ENCODE measurements at regions not wholly inside any gene's neighbourhood (a gene's known extent, or its start where the extent isn't known, plus 50 kb on each side); places are given as distances from the start of the nearest gene placed in this dataset.
A peak's percentile ranks its signal among the peaks of the same experiment; 100 is the strongest.

DNA sequence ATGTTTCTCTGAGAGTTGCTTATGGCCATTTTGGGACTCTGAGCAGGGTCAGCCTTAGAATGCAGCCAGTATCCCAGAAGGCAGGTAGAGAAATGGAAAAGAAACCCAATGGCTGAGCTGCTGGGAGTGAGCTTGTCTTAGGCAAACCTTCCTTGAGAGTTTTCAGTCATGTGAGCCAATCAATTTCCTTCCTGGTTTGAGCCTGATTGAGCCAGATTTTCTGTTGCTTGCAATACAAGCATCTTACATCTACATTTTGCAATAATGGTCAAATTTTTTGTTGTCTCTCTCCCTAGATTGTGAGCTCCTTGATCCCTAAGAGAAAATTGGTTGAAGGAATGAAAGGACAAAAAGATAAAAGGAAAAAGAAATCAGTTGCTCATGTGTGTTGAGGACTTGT is 155.3 kb downstream of the SNX18 start:
- no peak for DNase-seq

DNA sequence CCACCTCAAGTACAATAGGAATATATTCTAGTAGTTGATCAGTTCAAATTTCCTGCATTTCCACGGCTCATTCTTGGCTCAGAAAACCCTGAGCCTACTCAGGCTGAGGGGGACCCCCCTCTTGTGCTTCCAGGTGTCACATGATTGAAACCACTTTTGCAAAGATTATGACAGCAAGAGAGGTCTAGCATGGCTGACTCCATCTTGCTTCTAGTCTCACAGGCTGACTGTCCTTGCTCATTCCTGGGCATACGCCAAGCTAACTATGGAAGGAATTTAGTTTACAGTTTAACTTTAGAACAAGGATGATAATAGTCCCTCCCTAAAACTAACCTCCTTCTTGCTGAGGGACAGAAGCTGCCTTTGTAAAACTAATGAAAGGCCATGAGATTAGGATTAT is 154.1 kb downstream of the SNX18 start:
- DNase-seq = no peak

DNA sequence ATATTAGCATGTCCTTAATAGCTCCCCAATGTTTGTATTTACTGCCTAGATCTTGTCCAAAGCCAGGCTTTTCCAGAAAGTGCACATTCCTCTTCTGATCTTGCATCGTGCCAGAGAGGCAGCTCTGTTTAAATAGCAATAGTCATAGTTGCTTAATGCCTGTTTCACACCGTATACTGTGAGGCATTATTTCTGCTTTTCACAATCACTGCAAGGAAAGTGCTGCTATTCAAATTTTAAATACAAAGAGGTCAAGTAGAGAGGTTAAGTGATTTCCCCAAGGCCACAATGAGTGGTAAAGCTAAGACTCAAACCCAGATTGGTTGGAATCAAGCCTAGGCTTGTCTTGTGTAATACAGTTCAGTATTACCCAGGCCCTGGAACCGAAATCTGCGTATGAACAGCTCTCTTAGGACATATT is 153.6 kb downstream of the SNX18 start:
- no peak for DNase-seq

DNA sequence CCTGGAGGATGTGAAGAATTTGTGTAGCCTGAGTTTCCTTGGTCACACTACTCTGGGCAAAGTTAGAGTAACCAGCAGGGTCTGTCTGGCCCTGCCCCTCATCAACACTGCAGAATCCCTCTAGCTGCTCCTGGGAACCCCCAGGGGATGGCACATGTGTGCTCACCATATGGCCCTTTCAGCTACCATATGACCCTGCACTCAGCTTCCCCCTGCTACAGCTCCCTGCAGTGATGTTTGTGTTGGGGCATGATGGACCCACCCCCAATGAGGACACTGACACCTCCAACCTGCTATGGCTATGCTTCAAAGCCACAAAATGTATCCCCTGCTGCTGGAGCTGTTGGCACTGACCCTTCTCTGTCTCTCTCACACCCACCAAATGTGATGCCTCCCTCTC is 152.7 kb downstream of the SNX18 start:
- DNase-seq = no peak

DNA sequence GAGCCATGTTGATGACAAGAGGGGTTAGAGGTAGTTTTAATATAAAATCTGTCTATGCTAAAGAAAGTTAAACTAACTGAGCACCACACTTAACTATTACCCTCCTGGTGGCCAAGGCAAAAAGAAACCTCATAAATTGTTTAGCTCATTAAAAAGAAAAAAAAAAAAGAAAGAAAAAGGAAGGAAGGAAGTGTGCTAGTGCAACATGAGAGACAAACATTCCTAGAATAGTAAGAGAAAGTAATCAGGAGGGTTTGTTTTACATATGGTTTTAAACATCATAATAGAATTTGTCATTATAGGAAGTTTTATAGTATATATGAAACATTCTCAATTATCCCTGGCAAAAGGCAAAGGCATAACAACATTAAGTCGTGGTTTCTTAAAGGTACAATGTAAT is 152.3 kb downstream of the SNX18 start:
- no peak for DNase-seq

DNA sequence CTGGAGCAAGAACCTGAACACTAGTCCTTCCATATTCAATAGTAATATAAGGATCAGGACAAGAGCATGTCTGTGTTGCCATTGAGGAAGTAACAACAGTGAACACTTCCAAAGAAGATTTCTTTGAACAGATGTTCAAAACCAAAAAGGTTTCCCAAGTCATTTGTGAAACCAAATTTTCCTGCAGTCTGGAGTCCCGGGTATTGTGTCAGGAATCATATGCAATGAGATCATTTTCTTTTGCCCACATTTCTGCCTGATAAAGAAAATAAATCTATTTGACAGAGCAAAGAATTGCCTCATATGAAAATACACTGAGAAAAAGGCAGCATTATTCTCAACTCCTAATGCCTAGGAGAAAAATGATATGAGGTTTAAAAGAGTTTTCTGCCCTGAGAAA is 151.7 kb downstream of the SNX18 start:
- DNase-seq = no peak

DNA sequence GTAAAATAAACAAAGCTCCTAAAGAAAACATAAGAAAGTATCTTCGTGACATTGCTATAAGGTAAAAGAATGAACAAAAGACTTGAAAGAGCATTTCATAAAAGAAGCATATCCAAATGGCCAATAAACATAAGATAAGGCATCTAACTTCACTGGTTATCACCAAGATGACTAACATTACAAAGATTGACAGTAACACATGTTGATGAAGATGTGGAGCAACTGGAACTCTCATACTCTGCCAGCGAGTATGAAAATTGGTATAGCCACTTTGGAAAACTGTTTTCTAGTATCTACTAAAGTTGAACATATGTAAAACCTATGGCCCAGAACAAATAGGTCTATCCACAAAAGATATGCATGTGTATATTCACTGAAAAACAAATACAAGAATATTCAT is 150.5 kb downstream of the SNX18 start:
- no peak for DNase-seq

DNA sequence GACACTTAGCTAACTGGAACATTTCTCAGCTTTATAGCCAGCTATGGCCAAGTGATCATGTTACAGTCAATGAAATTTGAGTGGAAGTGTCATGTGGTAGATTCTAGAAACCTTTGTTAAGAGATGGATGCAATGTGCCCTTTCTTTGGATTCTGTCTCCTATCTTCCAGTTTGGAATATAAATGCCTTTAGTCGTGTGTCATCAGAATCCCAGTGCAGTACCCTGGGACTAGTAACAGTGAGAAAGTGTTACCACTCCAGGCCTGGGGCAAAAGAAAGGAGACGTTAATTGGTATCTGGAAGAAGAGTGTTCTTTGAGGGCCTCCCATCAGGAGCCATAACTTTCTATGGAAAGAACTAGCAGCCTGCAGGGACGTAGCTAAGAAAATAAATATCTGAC is 149.6 kb downstream of the SNX18 start:
- DNase-seq = no peak

DNA sequence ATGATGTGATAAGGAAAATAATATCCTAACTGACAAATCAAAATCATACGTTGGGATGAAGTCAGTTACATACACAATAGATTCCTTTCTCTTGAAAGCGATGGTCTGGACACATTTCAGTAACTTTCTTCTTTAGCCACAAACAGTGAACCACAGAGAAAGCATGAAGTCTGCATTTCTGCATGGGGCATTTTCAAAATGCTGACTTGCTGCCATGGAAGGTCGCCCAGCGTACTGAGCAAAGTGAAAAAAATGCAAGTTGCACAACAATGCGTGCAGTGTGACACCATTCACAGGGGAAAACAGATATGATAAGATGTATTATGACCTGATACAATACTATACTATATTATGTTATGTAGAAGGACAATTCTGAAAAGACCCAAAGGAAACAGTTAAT is 146.3 kb downstream of the SNX18 start:
- DNase-seq = no peak

DNA sequence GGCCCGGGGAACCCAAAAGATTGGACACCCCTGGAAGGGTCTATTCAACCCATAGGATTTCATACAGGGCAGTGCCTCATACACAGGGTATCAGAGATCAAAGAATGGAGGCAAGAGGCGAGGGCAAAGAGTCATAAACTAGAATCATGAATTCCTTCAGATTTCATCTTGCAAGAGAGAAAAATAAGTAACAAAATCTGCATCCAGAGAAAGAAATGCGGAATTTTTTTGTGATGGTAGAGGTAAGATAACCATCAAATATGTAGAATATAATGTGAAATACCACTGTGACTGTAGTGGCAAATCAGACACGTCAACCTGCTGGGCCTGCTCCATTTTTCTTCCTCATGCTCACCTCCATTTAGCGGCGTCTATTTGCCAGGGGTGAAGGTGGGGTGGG is 143.6 kb downstream of the SNX18 start:
- no peak for DNase-seq

DNA sequence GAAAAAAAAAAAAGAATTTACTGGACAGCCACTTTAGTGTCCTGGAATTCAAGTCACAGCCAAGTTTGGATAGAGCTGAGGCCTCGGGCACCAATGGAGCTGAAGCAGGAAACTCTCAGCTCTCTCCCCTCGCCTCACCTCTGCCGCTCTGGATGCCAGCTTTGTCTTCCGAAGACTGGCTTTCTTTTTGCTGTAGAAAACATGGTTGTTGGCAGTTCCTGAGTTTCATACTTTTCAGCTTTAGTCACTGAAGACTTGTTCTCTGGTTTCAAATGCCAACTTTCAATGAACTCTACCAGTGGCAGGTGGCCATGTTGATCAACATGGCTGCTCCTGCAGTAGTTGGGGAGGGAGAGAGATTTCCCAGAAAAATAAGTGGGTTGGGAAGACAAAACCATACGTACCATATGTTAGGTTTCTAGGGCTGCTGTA is 142.2 kb downstream of the SNX18 start:
- DNase-seq = no peak

DNA sequence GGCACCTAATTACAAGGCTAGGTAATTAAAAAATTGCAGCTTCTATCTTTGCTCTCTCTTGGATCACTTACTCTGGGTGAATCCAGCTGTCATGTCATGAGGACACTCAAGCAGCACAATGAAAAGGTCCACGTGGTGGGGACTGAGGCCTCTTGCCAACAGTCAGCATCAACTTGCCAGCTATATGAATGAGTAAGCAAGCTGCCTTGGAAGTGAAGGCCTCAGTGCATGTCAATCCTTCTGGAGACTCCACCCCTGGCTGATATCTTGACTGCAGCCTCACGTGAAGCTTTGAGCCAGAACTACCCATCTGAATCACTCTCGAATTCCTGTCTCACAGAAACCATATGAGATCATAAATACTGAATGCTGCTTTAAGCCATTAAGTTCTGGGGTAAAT is 140.5 kb downstream of the SNX18 start:
- no peak for DNase-seq

DNA sequence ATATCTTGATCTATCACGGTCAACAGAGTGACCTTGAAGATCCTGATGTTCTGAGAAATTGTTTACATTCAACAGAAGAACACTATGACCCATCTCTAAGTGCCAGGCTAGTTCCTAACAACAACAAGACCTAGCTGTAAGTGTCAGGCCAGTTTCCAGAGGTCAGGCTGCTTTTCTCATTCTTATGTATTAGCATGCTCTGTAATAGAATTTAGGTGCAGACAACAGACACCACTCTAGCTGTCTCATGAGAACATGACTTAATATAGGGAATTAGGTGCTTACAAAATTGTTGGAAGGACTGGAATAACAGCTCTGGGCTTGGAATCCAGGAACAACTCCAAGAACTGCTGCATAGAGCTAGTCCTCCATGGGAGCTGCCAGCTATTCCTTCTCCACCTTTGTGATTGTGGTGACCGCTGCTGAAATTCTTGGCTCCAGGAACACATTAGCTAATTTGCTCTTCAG is 138.7 kb downstream of the SNX18 start:
- DNase-seq = no peak

DNA sequence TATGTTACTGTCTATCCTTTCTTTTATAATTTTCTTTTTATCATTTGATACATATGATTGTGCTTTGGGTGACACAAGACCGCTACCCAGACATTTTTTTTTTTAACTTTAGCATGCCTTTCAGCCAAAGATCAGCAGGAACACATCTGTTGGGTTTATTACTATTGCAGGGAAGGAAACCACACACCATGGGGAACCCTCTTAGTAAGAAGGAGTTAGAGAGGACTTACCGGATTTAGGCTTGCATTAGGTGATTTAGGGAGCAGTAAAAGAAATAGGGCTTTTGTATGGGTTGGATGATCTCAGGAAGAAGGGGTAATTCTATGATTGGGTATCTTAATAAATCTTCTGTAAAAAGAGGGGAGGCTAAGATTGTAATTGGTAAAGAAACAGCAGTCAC is 138.2 kb downstream of the SNX18 start:
- no peak for DNase-seq

DNA sequence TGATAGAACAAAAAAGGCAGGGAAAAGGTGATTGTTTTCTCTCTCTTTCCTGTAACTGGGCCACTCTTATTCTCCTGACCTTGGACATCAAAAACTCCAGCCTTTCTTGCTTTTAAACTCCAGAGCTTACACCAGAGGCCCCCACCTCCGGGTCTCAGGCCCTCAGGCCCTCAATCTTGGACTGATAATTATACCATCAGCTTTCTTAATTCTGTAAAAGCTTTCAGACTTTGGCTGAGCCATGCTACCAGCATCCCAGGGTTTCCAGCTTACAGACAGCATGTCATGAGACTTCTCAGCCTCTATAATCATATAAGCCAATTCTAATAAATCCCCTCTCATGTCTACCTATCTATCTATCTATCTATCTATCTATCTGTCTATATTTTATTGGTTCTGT is 137.7 kb downstream of the SNX18 start:
- no peak for DNase-seq

DNA sequence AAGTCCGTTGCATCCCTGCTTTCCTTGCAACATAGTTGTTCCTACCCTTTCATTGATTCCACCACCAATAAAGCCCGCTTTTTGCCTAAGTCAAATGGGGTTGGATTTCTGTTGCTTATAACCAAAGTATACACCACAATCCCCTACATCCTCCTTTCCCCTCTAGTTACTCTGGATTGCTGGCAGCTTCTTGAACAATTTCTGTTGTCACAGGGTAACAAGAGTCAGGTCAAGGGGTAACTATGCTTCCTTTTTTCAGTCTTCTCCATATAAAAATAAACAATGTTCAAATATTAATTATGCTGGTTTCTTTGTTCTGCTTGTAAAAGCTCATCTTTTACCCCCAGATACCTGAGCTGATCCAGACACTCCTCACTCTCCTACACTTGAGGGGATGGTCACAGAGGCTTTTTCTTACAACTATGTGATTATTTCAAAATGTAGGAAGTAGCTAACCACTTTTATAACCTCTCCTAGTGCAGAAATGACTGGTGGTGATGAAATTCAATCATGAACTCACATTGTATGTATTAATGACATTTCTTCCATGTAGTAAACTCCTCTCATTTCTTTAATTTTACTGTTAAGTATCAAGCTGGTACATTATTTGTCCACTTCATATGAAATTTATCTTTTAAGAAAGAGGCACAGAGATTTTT is 136.5 kb downstream of the SNX18 start:
- DNase-seq = no peak

DNA sequence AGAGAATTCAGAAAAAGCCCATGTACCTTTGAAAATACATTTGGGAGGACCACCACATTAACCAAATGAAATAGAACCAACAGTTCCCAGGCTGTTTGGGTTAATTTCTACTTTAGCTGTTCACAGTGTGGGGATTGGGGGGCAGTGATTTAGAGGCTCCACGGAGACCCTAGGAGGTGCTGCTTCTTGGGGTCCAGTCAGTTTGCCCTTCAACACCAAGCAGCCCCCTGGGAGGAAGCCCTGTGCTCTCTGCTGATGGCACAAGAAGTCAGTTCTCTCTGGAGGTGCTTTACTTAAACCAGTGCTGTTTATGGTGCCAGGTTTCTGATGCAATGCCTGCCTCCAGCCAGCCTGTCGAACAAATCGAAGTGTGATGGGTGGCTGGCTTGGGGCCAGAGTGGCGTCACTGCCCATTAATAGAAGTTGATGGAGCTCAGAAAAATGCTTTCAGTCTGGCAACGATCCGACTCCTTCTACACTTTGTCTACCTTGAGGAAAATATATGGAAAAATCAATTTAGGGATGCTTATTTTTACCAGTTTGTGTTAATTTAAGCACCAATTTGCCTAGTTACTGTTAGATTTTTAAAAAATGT is 134.0 kb downstream of the SNX18 start:
- DNase-seq = no peak

DNA sequence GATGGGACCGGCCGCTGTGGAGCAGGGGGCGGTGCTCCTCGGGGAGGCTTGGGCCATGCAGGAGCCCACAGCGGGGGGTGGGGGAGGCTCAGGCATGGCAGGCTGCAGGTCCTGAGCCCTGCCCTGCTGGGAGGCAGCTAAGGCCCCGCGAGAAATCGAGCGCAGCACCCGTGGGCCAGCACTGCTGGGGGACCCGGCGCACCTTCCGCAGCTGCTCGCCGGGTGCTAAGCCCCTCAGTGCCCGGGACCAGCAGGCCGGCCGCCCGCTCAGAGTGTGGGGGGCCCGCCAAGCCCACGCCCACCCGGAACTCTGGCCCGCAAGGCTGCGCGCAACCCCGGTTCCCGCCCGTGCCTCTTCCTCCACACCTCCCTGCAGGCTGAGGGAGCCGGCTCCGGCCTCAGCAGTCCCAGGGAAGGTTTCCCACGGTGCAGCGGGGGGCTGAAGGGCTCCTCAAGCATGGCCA is 131.5 kb downstream of the SNX18 start:
- DNase-seq = no peak

DNA sequence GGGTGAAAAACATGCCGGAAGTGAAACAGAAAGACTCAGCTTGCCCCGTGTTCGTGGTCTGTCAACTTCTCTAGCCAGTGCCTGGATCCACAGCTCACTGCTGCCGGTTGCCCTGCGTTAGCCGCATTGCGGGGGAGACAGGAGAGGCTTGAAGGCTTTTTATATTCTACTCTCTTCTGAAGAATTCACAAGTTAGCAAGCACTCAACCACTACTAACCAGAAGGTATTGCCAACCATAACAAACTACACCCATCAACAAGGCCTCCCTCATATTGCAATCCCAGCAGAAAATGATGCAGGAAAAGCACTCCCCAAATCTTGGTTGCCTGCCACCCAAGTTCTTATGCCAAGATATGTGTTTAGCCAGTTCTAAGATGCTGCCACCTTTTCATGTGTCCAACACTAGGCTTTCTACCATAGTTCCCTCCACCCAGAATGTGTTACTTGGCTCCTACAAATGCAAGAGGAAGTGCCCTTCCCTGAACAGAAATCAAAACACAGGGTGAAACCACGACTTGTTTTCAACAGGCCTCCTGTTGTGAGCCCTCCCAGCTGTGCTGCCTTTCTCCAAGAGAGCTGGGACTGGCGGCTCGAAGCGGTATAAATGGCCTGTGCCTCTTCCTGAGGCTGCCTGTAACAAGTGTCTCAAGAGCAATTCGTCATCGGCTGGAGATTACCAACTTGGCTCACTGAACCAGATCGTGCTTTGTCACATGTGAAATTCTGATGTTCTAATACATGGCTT is 129.0 kb downstream of the SNX18 start:
- DNase-seq = peak; percentile 81

DNA sequence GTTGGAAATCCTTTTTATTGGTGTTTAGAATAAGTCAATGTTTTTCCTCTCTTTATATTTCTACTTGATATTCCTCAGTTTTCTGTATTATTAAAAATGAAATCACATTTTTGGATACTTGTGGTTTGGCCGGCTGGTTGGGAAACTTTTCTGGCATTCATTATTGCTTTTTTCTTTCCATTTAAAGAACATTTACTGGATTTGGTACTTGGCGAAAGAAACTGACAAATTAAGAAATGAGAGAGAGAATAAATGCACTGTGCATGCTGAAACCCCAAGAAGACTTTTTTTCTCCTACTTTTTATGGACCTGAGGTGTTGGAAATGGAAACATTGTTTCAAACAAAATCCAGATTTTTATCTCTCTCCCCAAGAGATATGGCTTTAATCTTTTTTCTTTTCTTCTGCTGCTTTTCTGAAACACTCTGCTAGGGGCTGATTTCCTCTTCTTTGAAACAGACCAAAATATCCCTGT is 128.4 kb downstream of the SNX18 start:
- no peak for DNase-seq

DNA sequence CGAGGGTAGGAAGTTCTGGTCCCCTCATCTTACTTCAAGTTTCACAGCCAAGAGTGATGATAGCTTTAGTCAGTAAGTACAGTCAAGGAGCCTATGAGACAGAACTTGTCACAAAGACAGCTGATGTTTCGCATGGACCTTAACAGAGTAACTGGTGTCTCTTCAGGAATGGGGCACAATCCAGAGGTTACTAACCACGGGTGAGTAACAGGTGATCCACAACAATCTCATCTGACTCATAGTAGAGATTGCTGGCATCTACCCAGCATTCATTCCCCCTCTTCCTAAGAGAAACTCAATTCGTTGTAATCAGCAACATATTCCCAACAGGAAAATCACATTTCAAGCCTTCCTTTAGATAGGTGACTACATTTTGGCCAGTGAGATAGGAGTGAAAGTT is 126.7 kb downstream of the SNX18 start:
- no peak for DNase-seq

DNA sequence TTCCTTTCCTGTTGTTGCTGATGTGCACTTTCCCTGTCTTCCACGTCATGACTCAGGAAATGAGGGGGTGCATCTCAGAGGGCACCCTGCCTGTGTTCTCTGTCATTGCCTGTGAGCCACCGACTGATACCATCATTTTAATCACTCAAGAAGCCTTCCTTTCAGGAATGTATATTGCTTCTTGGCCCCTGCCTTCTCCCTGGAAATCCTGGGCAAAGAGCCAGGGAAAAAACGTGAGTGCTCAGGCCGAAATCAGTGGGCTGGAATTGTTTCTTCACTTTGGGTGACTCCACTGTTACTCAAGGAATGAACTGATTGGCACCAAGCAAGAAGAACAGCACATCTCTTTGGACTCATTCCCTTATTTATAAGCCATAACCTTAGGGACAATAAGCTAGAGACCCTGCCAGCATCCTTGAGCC is 126.1 kb downstream of the SNX18 start:
- DNase-seq = no peak

DNA sequence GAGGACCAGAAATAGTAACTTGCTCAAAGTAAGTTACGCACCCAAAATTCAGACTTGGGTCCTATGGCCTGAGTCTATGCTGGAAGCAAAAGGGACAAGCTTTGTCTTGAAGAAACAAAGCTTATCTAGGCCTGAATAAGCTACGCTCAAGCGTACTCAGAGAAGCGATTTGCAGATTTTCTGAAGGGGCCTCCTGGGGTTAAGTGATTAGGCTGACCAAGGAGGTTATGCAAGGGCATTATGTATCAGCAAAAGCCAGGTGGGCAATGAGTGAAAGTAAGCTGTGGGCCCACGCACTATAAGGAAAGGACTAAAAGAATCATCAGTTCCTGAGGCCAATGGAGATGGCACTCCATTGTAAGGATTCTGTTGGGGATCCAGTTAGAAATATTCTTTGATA is 122.1 kb downstream of the SNX18 start:
- no peak for DNase-seq

DNA sequence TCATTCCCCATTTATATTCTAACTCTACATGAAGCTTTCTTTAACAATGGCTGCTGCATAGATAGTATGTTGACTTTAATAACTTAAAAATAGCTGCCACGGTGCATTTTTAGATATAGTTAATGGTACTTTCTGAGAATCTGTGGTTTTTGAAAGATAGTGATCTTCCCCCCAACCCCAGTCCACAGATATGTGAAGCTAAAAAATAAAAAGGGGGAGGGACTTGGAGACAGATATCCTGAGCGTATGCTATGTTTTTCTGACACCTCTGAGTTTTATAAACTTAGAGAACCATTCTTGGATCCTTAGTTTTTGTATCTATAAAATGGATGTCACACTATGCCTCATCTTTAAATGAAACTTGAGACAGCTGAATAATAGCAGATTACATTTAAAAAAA is 120.5 kb downstream of the SNX18 start:
- DNase-seq = no peak
